NCI-H526 (cell line): ENCODE measurements at regions not wholly inside any gene's neighbourhood (a gene's known extent, or its start where the extent isn't known, plus 50 kb on each side); places are given as distances from the start of the nearest gene placed in this dataset.

Experiments used
- DNase-seq, 2 experiments: peaks; one replicate each; lab custom pipeline; 2025; lab: John Stamatoyannopoulos, UW

- no peak for DNase-seq
Observed at GRCh38 chr7:16223963-16224707, 197.2 kb downstream of the CRPPA start.

GRCh38 chr7:16212610-16213009 is 208.7 kb downstream of the CRPPA start:
- no peak for DNase-seq

- DNase-seq: no peak
Observed at GRCh38 chr7:16212032-16212431, 209.3 kb downstream of the CRPPA start.

GRCh38 chr7:16211402-16211925 is 209.9 kb downstream of the CRPPA start:
- no peak for DNase-seq

GRCh38 chr7:16210171-16210570 is 211.2 kb downstream of the CRPPA start:
- no peak for DNase-seq

GRCh38 chr7:16207321-16207720 is 214.0 kb downstream of the CRPPA start:
- no peak for DNase-seq

GRCh38 chr7:16205466-16205865 is 215.9 kb downstream of the CRPPA start:
- no peak for DNase-seq

- DNase-seq: no peak
Observed at GRCh38 chr7:16204953-16205352, 216.4 kb downstream of the CRPPA start.

- no peak for DNase-seq
Observed at GRCh38 chr7:16203065-16203464, 218.3 kb downstream of the CRPPA start.

GRCh38 chr7:16202303-16202702 is 219.0 kb downstream of the CRPPA start:
- no peak for DNase-seq

GRCh38 chr7:16200591-16200990 is 220.7 kb downstream of the CRPPA start:
- DNase-seq: no peak

GRCh38 chr7:16193631-16194030 is 227.7 kb downstream of the CRPPA start:
- no peak for DNase-seq

GRCh38 chr7:16189026-16189715 is 232.2 kb downstream of the CRPPA start:
- no peak for DNase-seq

GRCh38 chr7:16187131-16187530 is 234.2 kb downstream of the CRPPA start:
- no peak for DNase-seq

GRCh38 chr7:16178585-16178984 is 242.8 kb downstream of the CRPPA start:
- DNase-seq: no peak

- no peak for DNase-seq
Observed at GRCh38 chr7:16178092-16178491, 243.2 kb downstream of the CRPPA start.

GRCh38 chr7:16174253-16174652 is 247.1 kb downstream of the CRPPA start:
- no peak for DNase-seq

- DNase-seq: no peak
Observed at GRCh38 chr7:16172366-16172765, 249.0 kb downstream of the CRPPA start.

GRCh38 chr7:16171928-16172327 is 249.4 kb downstream of the CRPPA start:
- DNase-seq: no peak

- DNase-seq: no peak
Observed at GRCh38 chr7:16170671-16171070, 250.7 kb downstream of the CRPPA start.

GRCh38 chr7:16169537-16169936 is 251.8 kb downstream of the CRPPA start:
- no peak for DNase-seq

GRCh38 chr7:16167526-16167925 is 253.8 kb downstream of the CRPPA start:
- no peak for DNase-seq

- no peak for DNase-seq
Observed at GRCh38 chr7:16144361-16144760, 277.0 kb downstream of the CRPPA start.
